DND-41 (cell line): ENCODE measurements at regions not wholly inside any gene's neighbourhood (a gene's known extent, or its start where the extent isn't known, plus 50 kb on each side); places are given as distances from the start of the nearest gene placed in this dataset.

ENCODE experiments used
- CTCF ChIP-seq: IDR thresholded peaks from 2 replicates; pipeline ENCODE4 v1.5.1; 2012; ENCODE audit warnings: borderline replicate concordance, low read length, moderate library complexity, mild to moderate bottlenecking; ENCODE audit not compliant: poor library complexity, severe bottlenecking; ENCODE audit errors: extremely low read depth
- EZH2 ChIP-seq: IDR thresholded peaks from 3 replicates; pipeline ENCODE4 v1.6.1; 2012; ENCODE audit warnings: borderline replicate concordance, low read depth, mild to moderate bottlenecking, moderate library complexity, low read length, inconsistent platforms; ENCODE audit not compliant: severe bottlenecking

- no peak for TF ChIP-seq CTCF
- TF ChIP-seq EZH2 = no peak
Measured at GRCh38 chr10:44832595-44833390, 78.3 kb upstream of the TMEM72 start.
